Natural killer cell (primary cell): ENCODE measurements at regions not wholly inside any gene's neighbourhood (a gene's known extent, or its start where the extent isn't known, plus 50 kb on each side); places are given as distances from the start of the nearest gene placed in this dataset.

Experiments
- ATAC-seq, 3 donors: fragments of 150-1000 bp in 2 of 3; fragments of 200-7000 bp in 1 of 3; cut with Tn5 transposase; 1 replicate in 1 of 3; 2 replicates in 2 of 3; pipeline ENCODE4 v1.10.0; 2021; ENCODE audit warnings: mild to moderate bottlenecking in 2 of 3, moderate library complexity in 2 of 3
- DNase-seq, 2 donors: peaks; one replicate each; pipeline versions ENCODE4 v3.0.0 to v3.0.0-alpha.2; 2013 to 2021; ENCODE audit warnings: mixed read lengths in 1 of 2
- H3K27ac ChIP-seq: one replicate; pipeline ENCODE4 v1.5.1; 2013; ENCODE audit warnings: mild to moderate bottlenecking, low read length
- H3K27me3 ChIP-seq: one replicate; pipeline ENCODE4 v1.6.1; 2013; ENCODE audit warnings: low read length; ENCODE audit not compliant: control insufficient read depth, insufficient read depth
- H3K36me3 ChIP-seq: one replicate; pipeline ENCODE4 v1.6.1; 2013; ENCODE audit warnings: low read length; ENCODE audit not compliant: control insufficient read depth, insufficient read depth
- H3K4me1 ChIP-seq: one replicate; pipeline ENCODE4 v1.6.1; 2013; ENCODE audit warnings: low read length; ENCODE audit not compliant: control insufficient read depth, insufficient read depth
- H3K4me3 ChIP-seq: one replicate; pipeline ENCODE4 v1.5.1; 2013; ENCODE audit warnings: low read length
- H3K9me3 ChIP-seq: one replicate; pipeline ENCODE4 v1.6.1; 2013; ENCODE audit warnings: low read length; ENCODE audit not compliant: control insufficient read depth, insufficient read depth
- H3K27ac Mint-ChIP-seq, 2 donors: one replicate each; pipeline ENCODE4 v1.8.0; 2022; ENCODE audit warnings: mild to moderate bottlenecking in 2 of 2, mixed read lengths in 2 of 2, moderate library complexity in 1 of 2
- H3K27me3 Mint-ChIP-seq, 2 donors: one replicate each; pipeline ENCODE4 v1.8.0; 2022; ENCODE audit warnings: low read depth in 2 of 2, mixed read lengths in 2 of 2
- H3K36me3 Mint-ChIP-seq: one replicate; pipeline ENCODE4 v1.8.0; 2022; ENCODE audit warnings: mixed read lengths
- H3K4me1 Mint-ChIP-seq, 2 donors: one replicate each; pipeline ENCODE4 v1.8.0; 2022; ENCODE audit warnings: mixed read lengths in 2 of 2
- H3K4me3 Mint-ChIP-seq: one replicate; pipeline ENCODE4 v1.8.0; 2022; ENCODE audit warnings: mild to moderate bottlenecking, moderate library complexity, mixed read lengths
- H3K9me3 Mint-ChIP-seq, 2 donors: one replicate each; pipeline ENCODE4 v1.8.0; 2022; ENCODE audit warnings: mixed read lengths in 2 of 2
- CTCF ChIP-seq: fragments of 200-600 bp; IDR thresholded peaks from one replicate; pipeline ENCODE4 v1.8.0; 2022; ENCODE audit warnings: antibody characterized with exemption
- WGBS: methylation state at CpG from one replicate; pipeline ENCODE4 v1.1.7; 2013; ENCODE audit warnings: missing lambda C conversion rate; ENCODE audit not compliant: insufficient coverage; 5-methylcytosine and 5-hydroxymethylcytosine counted together
- intact Hi-C: fragments of 100-400 bp; cut with micrococcal nuclease; formaldehyde crosslinking; loops from one replicate; pipeline ENCODE4 v1.14.2; 2022

GRCh38 chr10:61225939-61226338 lies 227.2 kb downstream of the TMEM26 start:
- Mint-ChIP-seq H3K4me3 (no peak overlapping the region), H3K9me3 (peaks cover 8 to 9% of the 10 kb centered on the region in 2 donors), H3K4me1 (no peaks in the 10 kb centered on the region), H3K27me3 (peaks cover 3 to 17% of the 10 kb centered on the region in 2 donors), H3K27ac (no peak overlapping the region), H3K36me3 (peaks cover 12% of the 10 kb centered on the region)
- no peak for DNase-seq
- Histone ChIP-seq H3K4me1 (no peaks in the 10 kb centered on the region), H3K27me3 (no peaks in the 10 kb centered on the region), H3K4me3 (no peak overlapping the region), H3K36me3 (no peaks in the 10 kb centered on the region), H3K27ac (no peak overlapping the region), H3K9me3 (peaks cover 7% of the 10 kb centered on the region)
- no peak for TF ChIP-seq CTCF
- no peak for ATAC-seq
- intact Hi-C loops, result no loop called here

GRCh38 chr10:61223576-61223975 lies 229.6 kb downstream of the TMEM26 start:
- Histone ChIP-seq H3K9me3 (peaks cover 7% of the 10 kb centered on the region), H3K36me3 (no peaks in the 10 kb centered on the region), H3K27me3 (no peaks in the 10 kb centered on the region), H3K27ac (no peak overlapping the region), H3K4me3 (no peak overlapping the region), H3K4me1 (no peaks in the 10 kb centered on the region)
- Mint-ChIP-seq H3K27me3 (peaks cover 7 to 8% of the 10 kb centered on the region in 2 donors), H3K4me3 (no peak overlapping the region), H3K9me3 (peaks cover 9 to 10% of the 10 kb centered on the region in 2 donors), H3K4me1 (no peaks in the 10 kb centered on the region), H3K27ac (no peak overlapping the region), H3K36me3 (peaks cover 12% of the 10 kb centered on the region)
- DNase-seq (no peak), ATAC-seq (no peak)
- no peak for TF ChIP-seq CTCF
- intact Hi-C loops, result no loop called here

DNA sequence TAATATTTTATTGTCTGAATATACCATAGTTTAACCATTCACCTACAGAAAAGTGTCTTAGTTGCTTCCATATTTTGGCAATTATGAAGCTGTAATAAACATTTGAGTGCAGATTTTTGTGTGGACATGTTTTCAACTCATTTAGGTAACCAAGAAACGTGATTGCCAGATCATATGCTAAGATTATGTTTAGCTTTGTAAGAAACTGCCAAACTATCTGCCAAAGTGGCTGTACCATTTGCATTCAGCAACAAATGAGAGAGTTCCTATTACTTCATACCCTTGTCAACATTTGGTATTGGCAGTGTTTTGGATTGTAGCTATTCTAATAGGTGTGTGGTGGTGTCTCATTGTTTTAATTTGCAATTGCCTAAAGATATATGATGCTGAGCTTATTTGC lies 233.5 kb downstream of the TMEM26 start:
- Mint-ChIP-seq H3K9me3 (peaks cover 4% of the 10 kb centered on the region in 2 donors), H3K27me3 (peaks cover 8 to 14% of the 10 kb centered on the region in 2 donors), H3K36me3 (no peaks in the 10 kb centered on the region), H3K4me3 (no peak overlapping the region), H3K27ac (no peak overlapping the region), H3K4me1 (no peaks in the 10 kb centered on the region)
- no peaks in the 10 kb centered on the region for H3K4me1 ChIP-seq
- no peak for ATAC-seq
- H3K4me3 ChIP-seq, result no peak overlapping the region
- intact Hi-C loops, result no loop called here
- peaks cover 3% of the 10 kb centered on the region for H3K9me3 ChIP-seq
- no peak for TF ChIP-seq CTCF
- 70% methylated on average over 1 of the region's 1 CpG for WGBS
- H3K36me3 ChIP-seq, result no peaks in the 10 kb centered on the region
- DNase-seq, result no peak
- no peaks in the 10 kb centered on the region for H3K27me3 ChIP-seq
- H3K27ac ChIP-seq, result no peak overlapping the region

DNA sequence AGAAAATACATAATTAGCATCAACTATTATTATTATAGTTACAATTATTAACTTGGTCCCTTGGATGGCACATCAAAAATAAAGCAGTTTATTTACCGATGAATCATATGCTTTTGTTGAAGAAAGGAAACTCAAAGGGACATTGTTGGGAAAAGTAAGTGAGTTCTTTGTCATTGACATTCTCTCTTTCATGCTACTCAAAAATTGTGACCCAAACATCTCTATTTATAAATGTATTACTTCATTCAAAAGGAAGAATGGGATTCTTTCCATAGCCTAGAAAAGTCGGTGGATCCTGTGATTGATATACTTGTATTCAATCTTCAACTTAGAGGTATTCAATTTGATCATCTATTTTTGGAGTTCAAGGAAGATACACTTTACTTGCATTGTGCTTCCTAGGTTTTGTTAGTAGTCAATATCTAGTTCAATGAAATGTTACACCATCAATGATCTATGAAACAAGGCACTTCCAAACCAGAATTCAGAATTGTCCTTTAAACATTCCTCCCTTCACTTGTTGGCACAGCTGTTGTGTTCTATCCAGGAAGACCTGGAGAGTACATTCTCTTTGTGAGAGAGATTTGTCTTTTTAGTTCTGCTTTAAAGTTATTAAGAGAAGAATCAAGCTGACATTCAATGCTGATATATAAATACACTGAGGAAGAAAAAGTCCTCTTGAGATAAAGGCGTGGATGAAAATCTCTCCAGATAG lies 235.2 kb downstream of the TMEM26 start:
- Histone ChIP-seq H3K27me3 (no peaks in the 10 kb centered on the region), H3K4me3 (no peak overlapping the region), H3K4me1 (no peaks in the 10 kb centered on the region), H3K27ac (no peak overlapping the region), H3K36me3 (no peaks in the 10 kb centered on the region), H3K9me3 (no peaks in the 10 kb centered on the region)
- Mint-ChIP-seq H3K4me3 (no peak overlapping the region), H3K4me1 (no peaks in the 10 kb centered on the region), H3K36me3 (no peaks in the 10 kb centered on the region), H3K9me3 (peaks cover 0 to 4% of the 10 kb centered on the region in 2 donors), H3K27ac (no peak overlapping the region), H3K27me3 (peaks cover 8 to 14% of the 10 kb centered on the region in 2 donors)
- WGBS, result no CpG with 5 or more reads among the region's 3 CpGs
- ATAC-seq (no peak), DNase-seq (no peak)
- intact Hi-C loops, result no loop called here
- TF ChIP-seq CTCF, result no peak
